Caco-2 (cell line): ENCODE measurements at regions not wholly inside any gene's neighbourhood (a gene's known extent, or its start where the extent isn't known, plus 50 kb on each side); places are given as distances from the start of the nearest gene placed in this dataset.
A peak's percentile ranks its signal among the peaks of the same experiment; 100 is the strongest.

Experiments used
- BruUV-seq: library from RNA; stranded (reverse); fragments of 400-500 nt; replicated peaks from 2 replicates; lab custom pipeline; 2021; lab: Mats Ljungman, UMichigan
- CTCF ChIA-PET: fragments of 300-600 bp; sonication (Branson Sonifier 250); formaldehyde crosslinking; loops from one replicate; lab custom pipeline; 2022; ENCODE audit warnings: antibody characterized with exemption; lab: Charles Lee
- POLR2A ChIA-PET: fragments of 300-600 bp; sonication (Branson Sonifier 250); formaldehyde crosslinking; loops from one replicate; lab custom pipeline; 2022; ENCODE audit warnings: antibody characterized with exemption; lab: Charles Lee
- DNase-seq, 2 experiments: peaks; one replicate each; pipeline versions ENCODE4 v3.0.0 to v3.0.0-alpha.2; 2020 to 2022
- H3K27me3 ChIP-seq: replicated peaks from 2 replicates; pipeline ENCODE4 v1.6.0; 2011; ENCODE audit warnings: low read length; ENCODE audit not compliant: control insufficient read depth, insufficient read depth
- H3K36me3 ChIP-seq: 2 replicates; pipeline ENCODE4 v1.5.1; 2011; ENCODE audit warnings: low read length; ENCODE audit not compliant: control insufficient read depth, insufficient read depth
- H3K4me1 ChIP-seq: fragments of 250-450 bp; sonication (Bioruptor Pico); 2 replicates; pipeline ENCODE4 v1.5.1; 2020; ENCODE audit warnings: mild to moderate bottlenecking
- H3K4me3 ChIP-seq: 2 replicates; pipeline ENCODE4 v1.5.1; 2011; ENCODE audit warnings: low read depth, mild to moderate bottlenecking, control low read depth, low read length
- H3K9me3 ChIP-seq: fragments of 250-450 bp; sonication (Bioruptor Pico); 2 replicates; pipeline ENCODE4 v1.5.1; 2020; ENCODE audit warnings: mild to moderate bottlenecking, moderate library complexity
- H3K27ac Mint-ChIP-seq: one replicate; pipeline ENCODE4 v1.8.0; 2022; ENCODE audit warnings: mixed read lengths; ENCODE audit not compliant: unreplicated experiment
- H3K27me3 Mint-ChIP-seq: one replicate; pipeline ENCODE4 v1.8.0; 2022; ENCODE audit warnings: mixed read lengths; ENCODE audit not compliant: insufficient read depth, unreplicated experiment
- H3K36me3 Mint-ChIP-seq: one replicate; pipeline ENCODE4 v1.8.0; 2022; ENCODE audit warnings: mild to moderate bottlenecking, mixed read lengths; ENCODE audit not compliant: insufficient read depth, unreplicated experiment
- H3K4me1 Mint-ChIP-seq: one replicate; pipeline ENCODE4 v1.8.0; 2022; ENCODE audit warnings: low read depth, mixed read lengths; ENCODE audit not compliant: unreplicated experiment
- H3K4me3 Mint-ChIP-seq: one replicate; pipeline ENCODE4 v1.8.0; 2022; ENCODE audit warnings: mild to moderate bottlenecking, moderate library complexity, mixed read lengths; ENCODE audit not compliant: unreplicated experiment
- H3K9me3 Mint-ChIP-seq: one replicate; pipeline ENCODE4 v1.8.0; 2022; ENCODE audit warnings: mixed read lengths; ENCODE audit not compliant: unreplicated experiment
- CTCF ChIP-seq, 2 experiments: fragments of 200-600 bp in 1 of 2; IDR thresholded peaks; 1 replicate in 1 of 2; 2 replicates in 1 of 2; pipeline versions ENCODE4 v1.5.1 to v1.8.0; 2011 to 2022; ENCODE audit warnings: antibody characterized with exemption in 1 of 2, control low read depth in 1 of 2, inconsistent platforms in 1 of 2, low read depth in 1 of 2, low read length in 1 of 2, mild to moderate bottlenecking in 1 of 2, moderate library complexity in 1 of 2; ENCODE audit not compliant: insufficient read depth in 1 of 2, severe bottlenecking in 1 of 2, unreplicated experiment in 1 of 2
- intact Hi-C: fragments of 100-400 bp; cut with micrococcal nuclease; formaldehyde crosslinking; loops from one replicate; pipeline ENCODE4 v1.10.0; 2022; ENCODE audit not compliant: unreplicated experiment

GRCh38 chr11:37503411-37504059 lies 905.5 kb upstream of the RAG2 start:
- ChIA-PET POLR2A (no interaction called here), CTCF (interaction anchor here (0.6 kb wide), 1 partner anchor 1691 kb away, joined by 3 read pairs; no protein-coding TSS in a partner anchor)
- Histone ChIP-seq H3K9me3 (peaks cover 25% of the 10 kb centered on the region), H3K4me1 (peaks cover 59% of the 10 kb centered on the region), H3K27me3 (no peaks in the 10 kb centered on the region), H3K36me3 (no peaks in the 10 kb centered on the region), H3K4me3 (no peak overlapping the region)
- intact Hi-C loops, result loop anchor here (2.0 to 5.0 kb wide), 3 partner anchors 51 to 139 kb away; no protein-coding TSS in a partner anchor
- Mint-ChIP-seq H3K27me3 (no peaks in the 10 kb centered on the region), H3K4me1 (peaks cover 23% of the 10 kb centered on the region), H3K9me3 (peaks cover 24% of the 10 kb centered on the region), H3K4me3 (peak overlapping the region; percentile 31), H3K36me3 (no peaks in the 10 kb centered on the region), H3K27ac (peak overlapping the region; percentile 4)
- BruUV-seq, result no TSS peak
- DNase-seq, result no peak
- no peak for TF ChIP-seq CTCF (IDR thresholded peaks at IDR 0.05; ENCODE audit: insufficient read depth in 1 of 2, low read depth in 1 of 2, low read length in 1 of 2, severe bottlenecking in 1 of 2, unreplicated experiment in 1 of 2)

GRCh38 chr11:37502202-37502601 lies 904.2 kb upstream of the RAG2 start:
- Histone ChIP-seq H3K4me1 (peaks cover 59% of the 10 kb centered on the region), H3K27me3 (no peaks in the 10 kb centered on the region), H3K4me3 (no peak overlapping the region), H3K9me3 (peaks cover 25% of the 10 kb centered on the region), H3K36me3 (no peaks in the 10 kb centered on the region)
- Mint-ChIP-seq H3K9me3 (peaks cover 20% of the 10 kb centered on the region), H3K36me3 (no peaks in the 10 kb centered on the region), H3K27me3 (no peaks in the 10 kb centered on the region), H3K4me1 (peaks cover 26% of the 10 kb centered on the region), H3K4me3 (no peak overlapping the region), H3K27ac (no peak overlapping the region)
- CTCF ChIA-PET, result no interaction called here
- BruUV-seq, result no TSS peak
- intact Hi-C loops, result loop anchor here (5.0 kb wide), 1 partner anchor 140 kb away; no protein-coding TSS in a partner anchor
- DNase-seq, result no peak
- POLR2A ChIA-PET, result no interaction called here
- TF ChIP-seq CTCF (IDR thresholded peaks at IDR 0.05; ENCODE audit: insufficient read depth in 1 of 2, low read depth in 1 of 2, low read length in 1 of 2, severe bottlenecking in 1 of 2, unreplicated experiment in 1 of 2), result no peak

GRCh38 chr11:37500425-37500824 lies 902.4 kb upstream of the RAG2 start:
- Mint-ChIP-seq H3K4me3 (no peak overlapping the region), H3K9me3 (peaks cover 10% of the 10 kb centered on the region), H3K4me1 (peaks cover 23% of the 10 kb centered on the region), H3K27ac (peak overlapping the region; percentile 45), H3K36me3 (no peaks in the 10 kb centered on the region), H3K27me3 (no peaks in the 10 kb centered on the region)
- CTCF ChIA-PET, result no interaction called here
- Histone ChIP-seq H3K27me3 (no peaks in the 10 kb centered on the region), H3K4me1 (peaks cover 43% of the 10 kb centered on the region), H3K9me3 (peaks cover 10% of the 10 kb centered on the region; the same call in 1 of the 2 replicates), H3K36me3 (no peaks in the 10 kb centered on the region), H3K4me3 (no peak overlapping the region)
- intact Hi-C loops, result loop anchor here (5.0 kb wide), 1 partner anchor 142 kb away; no protein-coding TSS in a partner anchor
- BruUV-seq, result no TSS peak
- POLR2A ChIA-PET, result no interaction called here
- DNase-seq, result no peak
- TF ChIP-seq CTCF (IDR thresholded peaks at IDR 0.05; ENCODE audit: insufficient read depth in 1 of 2, low read depth in 1 of 2, low read length in 1 of 2, severe bottlenecking in 1 of 2, unreplicated experiment in 1 of 2), result no peak
